Liver (tissue), 7 donors: ENCODE measurements at regions not wholly inside any gene's neighbourhood (a gene's known extent, or its start where the extent isn't known, plus 50 kb on each side); places are given as distances from the start of the nearest gene placed in this dataset.

Experiments
- DNase-seq: peaks from one replicate; pipeline ENCODE4 v3.0.0-alpha.2; 2017; ENCODE audit warnings: low spot score
- H3K27ac ChIP-seq, 2 donors: one replicate each; pipeline ENCODE4 v1.7.0; 2013; ENCODE audit warnings: inconsistent platforms in 2 of 2, low read length in 2 of 2, control low read depth in 1 of 2, low read depth in 1 of 2, mild to moderate bottlenecking in 1 of 2
- H3K27me3 ChIP-seq, 4 donors: one replicate each; pipeline versions ENCODE4 v1.6.1 to v1.7.0; 2013; ENCODE audit warnings: low read length in 3 of 4, inconsistent platforms in 1 of 4, mild to moderate bottlenecking in 1 of 4, moderate library complexity in 1 of 4; ENCODE audit not compliant: control insufficient read depth in 4 of 4, insufficient read depth in 4 of 4
- H3K36me3 ChIP-seq, 4 donors: one replicate each; pipeline versions ENCODE4 v1.6.1 to v1.7.0; 2013; ENCODE audit warnings: low read length in 3 of 4, mild to moderate bottlenecking in 3 of 4, low read depth in 1 of 4, moderate library complexity in 1 of 4; ENCODE audit not compliant: control insufficient read depth in 4 of 4, insufficient read depth in 3 of 4
- H3K4me1 ChIP-seq, 4 donors: one replicate each; pipeline versions ENCODE4 v1.6.1 to v1.7.0; 2013; ENCODE audit warnings: low read length in 3 of 4, mild to moderate bottlenecking in 3 of 4, moderate library complexity in 1 of 4; ENCODE audit not compliant: control insufficient read depth in 4 of 4, insufficient read depth in 4 of 4
- H3K4me3 ChIP-seq, 3 donors: one replicate each; pipeline versions ENCODE4 v1.6.1 to v1.7.0; 2013; ENCODE audit warnings: low read length in 3 of 3, control low read depth in 1 of 3, low read depth in 1 of 3, mild to moderate bottlenecking in 1 of 3
- H3K9ac ChIP-seq, 2 donors: one replicate each; pipeline ENCODE4 v1.7.0; 2013; ENCODE audit warnings: low read length in 2 of 2, mild to moderate bottlenecking in 2 of 2, moderate library complexity in 2 of 2, control low read depth in 1 of 2, low read depth in 1 of 2
- H3K9me3 ChIP-seq, 4 donors: one replicate each; pipeline versions ENCODE4 v1.6.1 to v1.7.0; 2013; ENCODE audit warnings: low read length in 3 of 4; ENCODE audit not compliant: control insufficient read depth in 4 of 4
- EGR1 ChIP-seq, 2 donors: IDR thresholded peaks; 2 replicates each; pipeline ENCODE4 v1.6.1; 2016 to 2018; ENCODE audit warnings: antibody characterized with exemption in 2 of 2, low read depth in 2 of 2
- FOXA1 ChIP-seq: IDR thresholded peaks from 2 replicates; pipeline ENCODE4 v1.6.1; 2016; ENCODE audit warnings: antibody characterized with exemption
- FOXA2 ChIP-seq: IDR thresholded peaks from 2 replicates; pipeline ENCODE4 v1.6.1; 2016; ENCODE audit warnings: antibody characterized with exemption
- GABPA ChIP-seq, 2 donors: IDR thresholded peaks in 1 of 2; conservative IDR thresholded peaks in 1 of 2; 2 replicates each; pipeline ENCODE4 v1.6.1; 2016; ENCODE audit warnings: antibody characterized with exemption in 2 of 2, mild to moderate bottlenecking in 1 of 2, moderate library complexity in 1 of 2
- HNF4A ChIP-seq, 2 donors: conservative IDR thresholded peaks; 2 replicates each; pipeline ENCODE4 v1.6.1; 2016; ENCODE audit warnings: antibody characterized with exemption in 2 of 2, mild to moderate bottlenecking in 2 of 2
- HNF4G ChIP-seq: IDR thresholded peaks from 2 replicates; pipeline ENCODE4 v1.6.1; 2016; ENCODE audit warnings: antibody characterized with exemption
- JUND ChIP-seq, 2 donors: IDR thresholded peaks; 2 replicates each; pipeline ENCODE4 v1.6.1; 2016; ENCODE audit warnings: antibody characterized with exemption in 2 of 2
- NR2F2 ChIP-seq: IDR thresholded peaks from 2 replicates; pipeline ENCODE4 v1.6.1; 2016; ENCODE audit warnings: antibody characterized with exemption
- RAD21 ChIP-seq, 2 donors: IDR thresholded peaks; 2 replicates each; pipeline ENCODE4 v1.6.1; 2016; ENCODE audit warnings: antibody characterized with exemption in 2 of 2, mild to moderate bottlenecking in 2 of 2
- RXRA ChIP-seq, 2 donors: IDR thresholded peaks; 2 replicates each; pipeline ENCODE4 v1.6.1; 2017 to 2018; ENCODE audit warnings: antibody characterized with exemption in 2 of 2, mild to moderate bottlenecking in 1 of 2
- SP1 ChIP-seq: IDR thresholded peaks from 2 replicates; pipeline ENCODE4 v1.6.1; 2018; ENCODE audit warnings: antibody characterized with exemption, mild to moderate bottlenecking
- TAF1 ChIP-seq: conservative IDR thresholded peaks from 2 replicates; pipeline ENCODE4 v1.6.1; 2016; ENCODE audit warnings: antibody characterized with exemption, mild to moderate bottlenecking
- YY1 ChIP-seq: IDR thresholded peaks from 2 replicates; pipeline ENCODE4 v1.6.1; 2016; ENCODE audit warnings: antibody characterized with exemption, mild to moderate bottlenecking
- WGBS: extraction: QIAGEN DNeasy Blood & Tissue Kit; methylation state at CpG from one replicate; pipeline ENCODE4 v1.1.7; 2013; 5-methylcytosine and 5-hydroxymethylcytosine counted together
- TF ChIP-seq, protein P1 (sequence below): IDR thresholded peaks from 2 replicates; pipeline ENCODE4 v1.6.1; 2016; ENCODE audit warnings: antibody characterized with exemption, mild to moderate bottlenecking
- TF ChIP-seq, protein P2 (sequence below): IDR thresholded peaks from 2 replicates; pipeline ENCODE4 v1.6.1; 2016; ENCODE audit warnings: antibody characterized with exemption
- TF ChIP-seq, protein P3 (sequence below): IDR thresholded peaks from 2 replicates; pipeline ENCODE4 v1.6.1; 2016; ENCODE audit warnings: antibody characterized with exemption
- donor health status: healthy.
- donor health status: healthy.
- donor health status: healthy.
- donor health status: healthy.

DNA sequence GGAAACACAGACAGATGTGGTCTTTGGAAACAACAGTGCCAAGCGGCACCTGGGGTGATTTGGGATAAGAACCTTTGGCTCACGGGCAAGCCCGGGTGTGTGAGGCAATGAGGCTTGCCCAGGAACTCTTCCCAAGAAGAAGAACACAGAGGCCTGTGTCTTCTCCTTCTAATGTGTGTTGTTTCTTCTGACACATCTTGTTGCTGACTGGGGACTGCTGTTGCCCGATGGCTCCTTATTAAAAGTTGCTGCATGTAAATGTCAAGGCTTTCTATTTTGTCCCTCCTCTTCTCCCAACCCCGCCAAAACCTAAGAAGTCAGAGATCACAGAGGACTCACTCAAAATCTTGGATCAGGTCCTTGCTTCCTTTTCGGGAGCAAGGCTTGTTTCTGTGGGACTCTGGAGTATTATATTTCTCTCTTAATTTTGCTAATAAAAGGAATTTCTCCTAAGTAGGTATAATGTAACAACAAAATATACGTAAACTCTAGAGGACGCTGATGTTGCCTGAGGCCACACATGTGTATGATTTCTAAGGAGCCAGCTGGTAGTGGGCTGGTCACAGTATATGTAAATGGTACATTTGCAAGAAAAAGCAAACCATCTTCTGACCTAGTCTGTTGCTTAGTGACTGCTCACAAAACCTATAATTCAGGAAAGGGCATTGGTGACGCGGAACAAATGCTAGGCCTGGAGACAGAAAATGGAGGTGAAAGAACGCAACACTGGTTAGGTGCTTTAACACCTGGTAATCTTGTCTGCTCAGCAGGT, 232.5 kb downstream of the GADD45G start:
- Histone ChIP-seq H3K9me3 (no peaks in the 10 kb centered on the region), H3K4me3 (no peak overlapping the region), H3K4me1 (peaks cover 4 to 10% (median 5%) of the 10 kb centered on the region in 4 donors), H3K36me3 (no peaks in the 10 kb centered on the region), H3K9ac (no peak overlapping the region), H3K27me3 (no peaks in the 10 kb centered on the region), H3K27ac (no peak overlapping the region)
- DNase-seq: no peak
- 87% methylated on average over 11 of the region's 11 CpGs for WGBS
- TF ChIP-seq, protein P1, sequence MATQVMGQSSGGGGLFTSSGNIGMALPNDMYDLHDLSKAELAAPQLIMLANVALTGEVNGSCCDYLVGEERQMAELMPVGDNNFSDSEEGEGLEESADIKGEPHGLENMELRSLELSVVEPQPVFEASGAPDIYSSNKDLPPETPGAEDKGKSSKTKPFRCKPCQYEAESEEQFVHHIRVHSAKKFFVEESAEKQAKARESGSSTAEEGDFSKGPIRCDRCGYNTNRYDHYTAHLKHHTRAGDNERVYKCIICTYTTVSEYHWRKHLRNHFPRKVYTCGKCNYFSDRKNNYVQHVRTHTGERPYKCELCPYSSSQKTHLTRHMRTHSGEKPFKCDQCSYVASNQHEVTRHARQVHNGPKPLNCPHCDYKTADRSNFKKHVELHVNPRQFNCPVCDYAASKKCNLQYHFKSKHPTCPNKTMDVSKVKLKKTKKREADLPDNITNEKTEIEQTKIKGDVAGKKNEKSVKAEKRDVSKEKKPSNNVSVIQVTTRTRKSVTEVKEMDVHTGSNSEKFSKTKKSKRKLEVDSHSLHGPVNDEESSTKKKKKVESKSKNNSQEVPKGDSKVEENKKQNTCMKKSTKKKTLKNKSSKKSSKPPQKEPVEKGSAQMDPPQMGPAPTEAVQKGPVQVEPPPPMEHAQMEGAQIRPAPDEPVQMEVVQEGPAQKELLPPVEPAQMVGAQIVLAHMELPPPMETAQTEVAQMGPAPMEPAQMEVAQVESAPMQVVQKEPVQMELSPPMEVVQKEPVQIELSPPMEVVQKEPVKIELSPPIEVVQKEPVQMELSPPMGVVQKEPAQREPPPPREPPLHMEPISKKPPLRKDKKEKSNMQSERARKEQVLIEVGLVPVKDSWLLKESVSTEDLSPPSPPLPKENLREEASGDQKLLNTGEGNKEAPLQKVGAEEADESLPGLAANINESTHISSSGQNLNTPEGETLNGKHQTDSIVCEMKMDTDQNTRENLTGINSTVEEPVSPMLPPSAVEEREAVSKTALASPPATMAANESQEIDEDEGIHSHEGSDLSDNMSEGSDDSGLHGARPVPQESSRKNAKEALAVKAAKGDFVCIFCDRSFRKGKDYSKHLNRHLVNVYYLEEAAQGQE: no peak
- TF ChIP-seq, protein P2, sequence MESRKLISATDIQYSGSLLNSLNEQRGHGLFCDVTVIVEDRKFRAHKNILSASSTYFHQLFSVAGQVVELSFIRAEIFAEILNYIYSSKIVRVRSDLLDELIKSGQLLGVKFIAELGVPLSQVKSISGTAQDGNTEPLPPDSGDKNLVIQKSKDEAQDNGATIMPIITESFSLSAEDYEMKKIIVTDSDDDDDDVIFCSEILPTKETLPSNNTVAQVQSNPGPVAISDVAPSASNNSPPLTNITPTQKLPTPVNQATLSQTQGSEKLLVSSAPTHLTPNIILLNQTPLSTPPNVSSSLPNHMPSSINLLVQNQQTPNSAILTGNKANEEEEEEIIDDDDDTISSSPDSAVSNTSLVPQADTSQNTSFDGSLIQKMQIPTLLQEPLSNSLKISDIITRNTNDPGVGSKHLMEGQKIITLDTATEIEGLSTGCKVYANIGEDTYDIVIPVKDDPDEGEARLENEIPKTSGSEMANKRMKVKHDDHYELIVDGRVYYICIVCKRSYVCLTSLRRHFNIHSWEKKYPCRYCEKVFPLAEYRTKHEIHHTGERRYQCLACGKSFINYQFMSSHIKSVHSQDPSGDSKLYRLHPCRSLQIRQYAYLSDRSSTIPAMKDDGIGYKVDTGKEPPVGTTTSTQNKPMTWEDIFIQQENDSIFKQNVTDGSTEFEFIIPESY: no peak

DNA sequence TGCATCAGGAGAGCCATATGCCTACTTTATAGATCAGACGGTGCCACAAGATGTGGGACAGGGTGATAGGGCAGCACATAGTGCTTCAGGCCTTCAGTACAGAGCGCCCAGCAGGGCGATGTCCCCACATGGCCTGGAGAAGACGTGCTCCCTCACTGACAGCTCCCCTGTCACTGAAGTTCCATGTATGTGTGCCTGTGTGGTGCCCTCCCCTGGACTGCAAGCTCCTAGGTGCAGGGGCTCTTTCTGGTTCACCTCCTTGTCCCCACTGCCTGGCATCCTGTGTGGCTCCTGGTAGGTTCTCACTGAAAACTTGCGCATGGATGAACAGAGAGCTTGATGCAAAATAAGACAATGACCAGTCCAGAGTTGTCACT, 233.1 kb downstream of the GADD45G start:
- 94% methylated on average over 5 of the region's 5 CpGs for WGBS
- no peak overlapping the region for H3K27ac ChIP-seq
- DNase-seq: no peak

More for the DNA sequence above, 233.1 kb downstream of the GADD45G start:
- Histone ChIP-seq H3K9me3 (no peaks in the 10 kb centered on the region), H3K9ac (no peak overlapping the region), H3K4me3 (no peak overlapping the region), H3K27me3 (no peaks in the 10 kb centered on the region), H3K36me3 (no peaks in the 10 kb centered on the region), H3K4me1 (peaks cover 5 to 15% (median 9%) of the 10 kb centered on the region in 4 donors)
- no peak for TF ChIP-seq HNF4G
- TF ChIP-seq FOXA1: no peak
- no peak for TF ChIP-seq RAD21 (IDR thresholded peaks at IDR 0.05)
- no peak for TF ChIP-seq HNF4A (conservative IDR thresholded peaks at IDR 0.05)
- TF ChIP-seq, protein P3, sequence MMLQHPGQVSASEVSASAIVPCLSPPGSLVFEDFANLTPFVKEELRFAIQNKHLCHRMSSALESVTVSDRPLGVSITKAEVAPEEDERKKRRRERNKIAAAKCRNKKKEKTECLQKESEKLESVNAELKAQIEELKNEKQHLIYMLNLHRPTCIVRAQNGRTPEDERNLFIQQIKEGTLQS: no peak
- no peak for TF ChIP-seq TAF1
- TF ChIP-seq FOXA2: no peak
- no peak for TF ChIP-seq SP1
- TF ChIP-seq YY1: no peak
- TF ChIP-seq, protein P1: no peak
- no peak for TF ChIP-seq NR2F2
- TF ChIP-seq, protein P2: no peak
- no peak for TF ChIP-seq EGR1 (IDR thresholded peaks at IDR 0.05; ENCODE audit: low read depth in 2 of 2)
- no peak for TF ChIP-seq GABPA (IDR thresholded peaks at IDR 0.05 in 1 of 2, conservative IDR thresholded peaks at IDR 0.05 in 1 of 2)
- no peak for TF ChIP-seq JUND (IDR thresholded peaks at IDR 0.05)
- no peak for TF ChIP-seq RXRA (IDR thresholded peaks at IDR 0.05)
